OCI-LY3 (cell line): ENCODE measurements at regions not wholly inside any gene's neighbourhood (a gene's known extent, or its start where the extent isn't known, plus 50 kb on each side); places are given as distances from the start of the nearest gene placed in this dataset.
"Not testable (repeated sequence)": the region's sequence is repeated elsewhere in the genome, so short reads cannot be mapped to it uniquely, and the experiment has no call there.

Source experiments
- H2AFZ ChIP-seq: fragments of 200-600, 300-600 bp; shearing (Covaris generic); 2 replicates; pipeline ENCODE4 v1.6.0; 2014; ENCODE audit warnings: antibody characterized with exemption, low read depth, low read length
- H3K27ac ChIP-seq: fragments of 200-600, 300-600 bp; sonication (generic); 2 replicates; pipeline ENCODE4 v1.5.1; 2014; ENCODE audit warnings: mild to moderate bottlenecking, low read length, moderate library complexity, mixed read lengths
- H3K27me3 ChIP-seq: fragments of 200-600, 300-600 bp; sonication (generic); 2 replicates; pipeline ENCODE4 v1.6.1; 2014; ENCODE audit warnings: low read depth, low read length, mixed read lengths
- H3K36me3 ChIP-seq: fragments of 200-600, 300-600 bp; sonication (generic); replicated peaks from 2 replicates; pipeline ENCODE3; 2014; ENCODE audit warnings: low read depth, low read length, mixed read lengths
- H3K4me1 ChIP-seq: fragments of 300-600, 200-600 bp; sonication (generic); 2 replicates; pipeline ENCODE4 v1.6.1; 2014; ENCODE audit warnings: low read length, mixed read lengths
- H3K4me2 ChIP-seq: fragments of 200-600, 300-600 bp; sonication (generic); 2 replicates; pipeline ENCODE4 v1.6.1; 2014; ENCODE audit warnings: low read length, mixed read lengths
- H3K4me3 ChIP-seq: fragments of 300-600, 200-600 bp; sonication (generic); 2 replicates; pipeline ENCODE4 v1.5.1; 2014; ENCODE audit warnings: antibody characterized with exemption, mild to moderate bottlenecking, low read length, moderate library complexity
- H3K79me2 ChIP-seq: fragments of 300-600, 200-600 bp; shearing (Covaris generic); 2 replicates; pipeline ENCODE4 v1.6.1; 2014; ENCODE audit warnings: mild to moderate bottlenecking, low read length, mixed read lengths
- H3K9ac ChIP-seq: fragments of 300-600, 200-600 bp; shearing (Covaris generic); 2 replicates; pipeline ENCODE4 v1.6.0; 2014; ENCODE audit warnings: mild to moderate bottlenecking, low read length, moderate library complexity
- H3K9me3 ChIP-seq: fragments of 200-600, 300-600 bp; shearing (Covaris generic); 2 replicates; pipeline ENCODE4 v1.6.1; 2014; ENCODE audit warnings: low read length, mixed read lengths; ENCODE audit not compliant: insufficient read depth
- H4K20me1 ChIP-seq: fragments of 200-600, 300-600 bp; sonication (generic); 2 replicates; pipeline ENCODE4 v1.6.1; 2016; ENCODE audit warnings: low read length, mixed read lengths; ENCODE audit not compliant: insufficient read depth
- CTCF ChIP-seq: fragments of 200-600, 300-600 bp; sonication (generic); IDR thresholded peaks from 2 replicates; pipeline ENCODE4 v1.5.1; 2014; ENCODE audit warnings: antibody characterized with exemption, low read length, low read depth
- EZH2phosphoT487 ChIP-seq: fragments of 200-600 bp; shearing (Covaris generic); IDR thresholded peaks from 2 replicates; pipeline ENCODE4 v1.6.1; 2018; ENCODE audit warnings: antibody characterized with exemption, mixed run types, low read depth

DNA sequence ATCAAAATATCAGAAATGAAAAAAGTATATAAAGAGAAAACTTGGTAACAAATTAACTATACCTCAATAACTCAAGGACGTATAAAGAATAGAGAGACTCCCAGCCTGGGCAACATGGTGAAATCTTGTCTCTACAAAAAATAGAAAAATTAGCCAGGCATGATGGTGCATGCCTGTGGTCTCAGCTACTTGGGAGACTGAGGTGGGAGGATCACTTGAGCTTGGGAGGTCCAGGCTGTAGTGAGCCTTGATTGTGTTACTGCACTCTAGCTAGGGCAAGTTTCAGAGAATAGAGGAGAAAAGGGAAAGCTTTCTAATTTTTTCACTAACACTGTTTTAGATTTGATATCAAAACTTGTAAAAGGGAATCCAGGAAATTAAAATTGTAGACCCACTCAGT is 295.9 kb downstream of the GJA1 start:
- Histone ChIP-seq H4K20me1 (no peaks in the 10 kb centered on the region), H2AFZ (no peak overlapping the region), H3K4me2 (no peak overlapping the region), H3K79me2 (no peaks in the 10 kb centered on the region), H3K27me3 (no peaks in the 10 kb centered on the region), H3K36me3 (no peaks in the 10 kb centered on the region), H3K4me1 (no peaks in the 10 kb centered on the region), H3K27ac (no peak overlapping the region), H3K9ac (no peak overlapping the region), H3K9me3 (no peaks in the 10 kb centered on the region), H3K4me3 (no peak overlapping the region)
- TF ChIP-seq CTCF (no peak), EZH2phosphoT487 (no peak)

- no peak overlapping the region for H3K4me2 ChIP-seq
- TF ChIP-seq EZH2phosphoT487 (no peak), CTCF (no peak)
- no peaks in the 10 kb centered on the region for H3K4me1 ChIP-seq
Measured at GRCh38 chr6:121732641-121733040, 297.2 kb downstream of the GJA1 start.

GRCh38 chr6:121733234-121733633 is 297.8 kb downstream of the GJA1 start:
- H3K79me2 ChIP-seq, result no peaks in the 10 kb centered on the region
- no peak for TF ChIP-seq CTCF
- no peak for TF ChIP-seq EZH2phosphoT487
- no peaks in the 10 kb centered on the region for H3K36me3 ChIP-seq
- no peak overlapping the region for H2AFZ ChIP-seq
- H3K27me3 ChIP-seq, result no peaks in the 10 kb centered on the region
- no peak overlapping the region for H3K9ac ChIP-seq
- no peaks in the 10 kb centered on the region for H3K4me1 ChIP-seq
- H4K20me1 ChIP-seq, result no peaks in the 10 kb centered on the region
- H3K4me3 ChIP-seq, result no peak overlapping the region
- H3K9me3 ChIP-seq, result no peaks in the 10 kb centered on the region
- no peak overlapping the region for H3K4me2 ChIP-seq
- H3K27ac ChIP-seq, result no peak overlapping the region

More at GRCh38 chr6:121732641-121733040, 297.2 kb downstream of the GJA1 start:
- Histone ChIP-seq H3K4me3 (no peak overlapping the region), H3K79me2 (no peaks in the 10 kb centered on the region), H3K27ac (no peak overlapping the region), H3K36me3 (no peaks in the 10 kb centered on the region), H2AFZ (no peak overlapping the region), H4K20me1 (no peaks in the 10 kb centered on the region), H3K27me3 (no peaks in the 10 kb centered on the region), H3K9me3 (no peaks in the 10 kb centered on the region), H3K9ac (no peak overlapping the region)

GRCh38 chr6:121740188-121740587 is 304.7 kb downstream of the GJA1 start:
- not testable (repeated sequence) for H3K4me3 ChIP-seq, H3K4me1 ChIP-seq, H3K9me3 ChIP-seq, H2AFZ ChIP-seq, H3K27ac ChIP-seq, H4K20me1 ChIP-seq, H3K4me2 ChIP-seq, H3K9ac ChIP-seq, H3K27me3 ChIP-seq, H3K36me3 ChIP-seq, H3K79me2 ChIP-seq

GRCh38 chr6:121743691-121744090 is 308.2 kb downstream of the GJA1 start:
- H3K9ac ChIP-seq, result no peak overlapping the region
- H3K4me1 ChIP-seq, result no peaks in the 10 kb centered on the region
- no peak overlapping the region for H2AFZ ChIP-seq
- H3K4me3 ChIP-seq, result no peak overlapping the region
- H4K20me1 ChIP-seq, result no peaks in the 10 kb centered on the region
- no peak overlapping the region for H3K27ac ChIP-seq
- no peaks in the 10 kb centered on the region for H3K79me2 ChIP-seq
- TF ChIP-seq EZH2phosphoT487 (no peak), CTCF (no peak)
- H3K4me2 ChIP-seq, result no peak overlapping the region
- H3K27me3 ChIP-seq, result no peaks in the 10 kb centered on the region
- H3K9me3 ChIP-seq, result no peaks in the 10 kb centered on the region
- no peaks in the 10 kb centered on the region for H3K36me3 ChIP-seq
